SJCRH30 (cell line): ENCODE measurements at regions not wholly inside any gene's neighbourhood (a gene's known extent, or its start where the extent isn't known, plus 50 kb on each side); places are given as distances from the start of the nearest gene placed in this dataset.

Source experiments
- DNase-seq, 2 experiments: peaks; one replicate each; pipeline ENCODE4 v3.0.0-alpha.2; 2015 to 2020
- H3K27ac ChIP-seq: fragments of 250-450 bp; sonication (Bioruptor Pico); 2 replicates; pipeline ENCODE4 v1.5.1; 2020; ENCODE audit warnings: mild to moderate bottlenecking, moderate library complexity
- H3K27me3 ChIP-seq: fragments of 250-450 bp; sonication (Bioruptor Pico); 2 replicates; pipeline ENCODE4 v1.5.1; 2020; ENCODE audit warnings: mild to moderate bottlenecking, moderate library complexity
- H3K36me3 ChIP-seq: fragments of 250-450 bp; sonication (Bioruptor Pico); 2 replicates; pipeline ENCODE4 v1.5.1; 2020; ENCODE audit warnings: mild to moderate bottlenecking, moderate library complexity
- H3K4me1 ChIP-seq: fragments of 250-450 bp; sonication (Bioruptor Pico); 2 replicates; pipeline ENCODE4 v1.5.1; 2020; ENCODE audit warnings: mild to moderate bottlenecking, moderate library complexity
- H3K4me3 ChIP-seq: fragments of 250-450 bp; sonication (Bioruptor Pico); 2 replicates; pipeline ENCODE4 v1.5.1; 2020; ENCODE audit warnings: mild to moderate bottlenecking, moderate library complexity
- H3K9me3 ChIP-seq: fragments of 250-450 bp; sonication (Bioruptor Pico); replicated peaks from 2 replicates; pipeline ENCODE4 v1.5.1; 2020; ENCODE audit warnings: mild to moderate bottlenecking, moderate library complexity

- no peak overlapping the region for H3K4me3 ChIP-seq
Observed at GRCh38 chr2:10183146-10183675, 60.7 kb downstream of the RRM2 start.

DNA sequence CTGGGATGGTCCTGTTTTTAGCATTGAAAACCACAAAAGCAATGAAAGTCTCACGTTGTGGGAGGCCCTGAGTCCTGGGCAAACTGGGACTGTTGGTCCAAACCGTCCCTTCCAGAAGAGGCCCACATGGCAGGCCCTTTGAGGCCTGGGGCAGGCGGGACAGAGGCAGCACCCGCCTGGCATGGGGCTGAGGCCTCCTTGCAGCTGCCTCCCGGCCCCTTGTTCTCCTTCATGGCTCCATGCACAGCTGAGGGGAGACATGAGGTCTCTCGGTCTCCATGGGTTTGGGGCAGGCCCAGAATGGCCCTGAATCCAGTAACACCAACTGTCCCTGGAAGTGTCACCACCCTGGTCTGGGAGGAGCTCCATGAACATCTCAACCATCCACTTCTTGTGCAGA lies 61.9 kb downstream of the RRM2 start:
- DNase-seq = no peak
- Histone ChIP-seq H3K36me3 (peaks cover 4% of the 10 kb centered on the region; the same call in 1 of the 2 replicates), H3K27ac (no peak overlapping the region), H3K4me1 (peaks cover 7% of the 10 kb centered on the region), H3K27me3 (no peaks in the 10 kb centered on the region), H3K9me3 (no peaks in the 10 kb centered on the region; the same call in 1 of the 2 replicates), H3K4me3 (no peak overlapping the region)

More at GRCh38 chr2:10183146-10183675, 60.7 kb downstream of the RRM2 start:
- H3K4me1 ChIP-seq = peaks cover 7% of the 10 kb centered on the region
- H3K9me3 ChIP-seq = no peaks in the 10 kb centered on the region; the same call in 1 of the 2 replicates
- H3K36me3 ChIP-seq = peaks cover 4% of the 10 kb centered on the region; the same call in 1 of the 2 replicates
- H3K27me3 ChIP-seq = no peaks in the 10 kb centered on the region
- no peak for DNase-seq
- no peak overlapping the region for H3K27ac ChIP-seq

DNA sequence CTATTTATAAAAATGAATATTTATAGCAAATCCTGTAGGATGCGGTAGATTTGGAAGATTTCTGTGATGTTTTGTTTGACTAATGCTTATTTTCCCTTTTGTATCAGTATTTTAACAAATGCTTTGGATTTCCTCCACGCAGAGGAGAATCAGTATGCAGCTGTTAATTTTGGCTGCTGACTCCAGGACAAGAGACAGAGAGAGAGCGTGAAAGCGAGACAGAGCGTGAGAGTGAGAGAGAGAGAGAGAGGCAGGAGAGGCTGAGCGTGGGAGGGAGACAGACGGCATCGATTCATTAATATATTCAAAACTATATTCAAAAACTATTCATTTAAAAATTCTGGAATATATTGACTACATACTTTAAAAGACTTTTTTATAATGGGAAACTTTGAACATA lies 62.5 kb downstream of the RRM2 start:
- Histone ChIP-seq H3K27me3 (no peaks in the 10 kb centered on the region), H3K27ac (no peak overlapping the region), H3K36me3 (peaks cover 4% of the 10 kb centered on the region; the same call in 1 of the 2 replicates), H3K9me3 (no peaks in the 10 kb centered on the region; the same call in 1 of the 2 replicates), H3K4me3 (no peak overlapping the region), H3K4me1 (peaks cover 7% of the 10 kb centered on the region)
- peak in 1 of 2 experiments; percentile 38 for DNase-seq

DNA sequence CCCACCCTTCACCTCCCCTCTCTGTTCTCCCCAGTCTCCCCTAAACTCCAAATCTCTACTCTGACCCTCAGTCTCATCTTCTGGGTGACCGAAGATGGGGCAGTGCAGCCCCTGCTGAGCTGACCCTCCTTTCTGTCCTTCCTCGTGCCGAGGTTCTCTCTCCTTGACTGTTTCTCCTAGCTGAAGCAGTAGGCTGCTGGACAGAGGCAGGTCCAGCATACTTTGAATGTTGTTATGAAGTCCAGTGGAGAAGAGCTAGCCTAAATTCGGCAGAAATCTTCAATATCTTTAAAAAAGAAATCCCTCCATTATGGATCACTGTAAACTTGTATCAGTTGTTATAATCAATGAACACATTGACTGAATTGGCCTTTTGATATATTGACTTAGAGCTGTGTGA lies 63.2 kb downstream of the RRM2 start:
- H3K4me3 ChIP-seq = no peak overlapping the region
- DNase-seq = no peak

DNA sequence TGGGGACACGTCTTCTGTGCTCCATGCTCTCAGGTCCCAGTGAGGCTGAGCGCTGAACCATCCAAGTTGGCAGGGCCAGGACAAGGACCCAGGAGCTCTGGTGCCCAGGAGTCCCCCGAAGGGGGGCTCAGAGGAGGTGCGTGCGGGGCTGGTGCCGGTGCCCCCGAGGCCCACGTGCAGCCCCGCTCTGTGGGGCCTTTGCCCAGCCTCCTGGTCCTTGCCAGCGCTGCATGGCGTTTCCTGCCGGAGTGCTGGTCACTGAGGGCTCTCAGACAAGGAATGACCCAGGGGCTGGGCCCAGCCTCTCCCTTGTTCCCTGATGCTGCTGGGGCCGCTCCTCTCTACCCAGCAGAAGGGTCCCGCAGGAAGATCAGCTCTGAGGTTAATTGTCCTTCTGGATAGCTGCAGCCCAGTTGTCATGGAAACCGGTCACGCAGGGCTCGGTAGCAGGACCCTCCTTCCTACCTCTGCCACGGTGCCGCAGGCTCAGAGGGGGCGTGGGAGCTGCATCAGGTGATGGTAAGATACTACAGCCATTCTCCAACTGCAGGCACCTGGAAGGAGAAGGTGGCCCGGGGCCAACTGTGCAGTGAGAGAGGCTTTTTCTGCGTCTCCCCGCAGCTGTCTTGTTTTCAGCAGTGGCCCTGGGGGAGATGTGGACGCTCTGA lies 64.5 kb downstream of the RRM2 start:
- no peak overlapping the region for H3K27ac ChIP-seq
- no peak for DNase-seq
- H3K4me1 ChIP-seq = peaks cover 7% of the 10 kb centered on the region
- no peaks in the 10 kb centered on the region for H3K9me3 ChIP-seq
- H3K36me3 ChIP-seq = no peaks in the 10 kb centered on the region
- H3K27me3 ChIP-seq = no peaks in the 10 kb centered on the region
- H3K4me3 ChIP-seq = no peak overlapping the region

More for the DNA sequence above, 63.2 kb downstream of the RRM2 start:
- peaks cover 7% of the 10 kb centered on the region for H3K4me1 ChIP-seq
- no peak overlapping the region for H3K27ac ChIP-seq
- H3K9me3 ChIP-seq = no peaks in the 10 kb centered on the region; the same call in 1 of the 2 replicates
- H3K27me3 ChIP-seq = no peaks in the 10 kb centered on the region
- H3K36me3 ChIP-seq = peaks cover 4% of the 10 kb centered on the region; the same call in 1 of the 2 replicates

- Histone ChIP-seq H3K4me1 (peaks cover 7% of the 10 kb centered on the region), H3K36me3 (no peaks in the 10 kb centered on the region), H3K27ac (no peak overlapping the region), H3K4me3 (no peak overlapping the region), H3K27me3 (no peaks in the 10 kb centered on the region), H3K9me3 (no peaks in the 10 kb centered on the region)
- DNase-seq = no peak
Observed at GRCh38 chr2:10187661-10188060, 65.1 kb downstream of the RRM2 start.

GRCh38 chr2:10188211-10188610 lies 65.7 kb downstream of the RRM2 start:
- Histone ChIP-seq H3K4me3 (no peak overlapping the region), H3K9me3 (no peaks in the 10 kb centered on the region), H3K36me3 (no peaks in the 10 kb centered on the region), H3K27me3 (no peaks in the 10 kb centered on the region), H3K27ac (no peak overlapping the region), H3K4me1 (peaks cover 7% of the 10 kb centered on the region)
- DNase-seq = peak; percentile 36 to 52

GRCh38 chr2:10188729-10189305 lies 66.3 kb downstream of the RRM2 start:
- Histone ChIP-seq H3K36me3 (no peaks in the 10 kb centered on the region), H3K27ac (no peak overlapping the region), H3K4me1 (peaks cover 7% of the 10 kb centered on the region), H3K4me3 (no peak overlapping the region), H3K9me3 (no peaks in the 10 kb centered on the region), H3K27me3 (no peaks in the 10 kb centered on the region)
- no peak for DNase-seq

- H3K9me3 ChIP-seq = no peaks in the 10 kb centered on the region
- DNase-seq = no peak
- H3K27me3 ChIP-seq = no peaks in the 10 kb centered on the region
- H3K4me3 ChIP-seq = no peak overlapping the region
- H3K4me1 ChIP-seq = no peaks in the 10 kb centered on the region
- H3K27ac ChIP-seq = no peak overlapping the region
- no peaks in the 10 kb centered on the region for H3K36me3 ChIP-seq
Observed at GRCh38 chr2:10190255-10190654, 67.7 kb downstream of the RRM2 start.

GRCh38 chr2:10190737-10191532 lies 68.4 kb downstream of the RRM2 start:
- H3K27me3 ChIP-seq = no peaks in the 10 kb centered on the region
- no peaks in the 10 kb centered on the region for H3K4me1 ChIP-seq
- DNase-seq = no peak
- no peak overlapping the region for H3K27ac ChIP-seq
- H3K36me3 ChIP-seq = no peaks in the 10 kb centered on the region
- H3K9me3 ChIP-seq = no peaks in the 10 kb centered on the region
- no peak overlapping the region for H3K4me3 ChIP-seq

GRCh38 chr2:10191554-10191953 lies 69.0 kb downstream of the RRM2 start:
- no peaks in the 10 kb centered on the region for H3K9me3 ChIP-seq
- no peak overlapping the region for H3K4me3 ChIP-seq
- H3K27me3 ChIP-seq = no peaks in the 10 kb centered on the region
- H3K36me3 ChIP-seq = no peaks in the 10 kb centered on the region
- DNase-seq = no peak
- no peak overlapping the region for H3K27ac ChIP-seq
- no peaks in the 10 kb centered on the region for H3K4me1 ChIP-seq

GRCh38 chr2:10192392-10193015 lies 70.0 kb downstream of the RRM2 start:
- H3K9me3 ChIP-seq = no peaks in the 10 kb centered on the region
- DNase-seq = no peak
- no peak overlapping the region for H3K4me3 ChIP-seq
- H3K4me1 ChIP-seq = no peaks in the 10 kb centered on the region
- no peak overlapping the region for H3K27ac ChIP-seq
- no peaks in the 10 kb centered on the region for H3K36me3 ChIP-seq
- H3K27me3 ChIP-seq = no peaks in the 10 kb centered on the region

GRCh38 chr2:10193276-10193795 lies 70.8 kb downstream of the RRM2 start:
- H3K27ac ChIP-seq = no peak overlapping the region
- H3K4me3 ChIP-seq = no peak overlapping the region
- DNase-seq = no peak
- no peaks in the 10 kb centered on the region for H3K36me3 ChIP-seq
- H3K27me3 ChIP-seq = no peaks in the 10 kb centered on the region
- H3K4me1 ChIP-seq = no peaks in the 10 kb centered on the region
- no peaks in the 10 kb centered on the region for H3K9me3 ChIP-seq
